Stomach (tissue), 4 donors: ENCODE measurements at regions not wholly inside any gene's neighbourhood (a gene's known extent, or its start where the extent isn't known, plus 50 kb on each side); places are given as distances from the start of the nearest gene placed in this dataset.

ENCODE experiments used
- EP300 ChIP-seq: sonication (generic); formaldehyde crosslinking; IDR thresholded peaks from one replicate; pipeline ENCODE4 v1.6.1; 2017; ENCODE audit warnings: antibody characterized with exemption
- POLR2A ChIP-seq, 4 donors: fragments of 450-650 bp; IDR thresholded peaks; one replicate each; pipeline ENCODE4 v1.6.1; 2016; ENCODE audit warnings: antibody characterized with exemption in 4 of 4, control low read depth in 2 of 4, mild to moderate bottlenecking in 1 of 4, moderate library complexity in 1 of 4
- TF ChIP-seq, protein P1 (sequence below), 7 experiments: fragments of 450-650 bp in 4 of 7; fragments of 200-600 bp in 3 of 7; sonication (generic) in 3 of 7; IDR thresholded peaks; one replicate each; pipeline ENCODE4 v1.5.1; 2016 to 2019; ENCODE audit warnings: antibody characterized with exemption in 7 of 7, control low read depth in 2 of 7, mild to moderate bottlenecking in 1 of 7

DNA sequence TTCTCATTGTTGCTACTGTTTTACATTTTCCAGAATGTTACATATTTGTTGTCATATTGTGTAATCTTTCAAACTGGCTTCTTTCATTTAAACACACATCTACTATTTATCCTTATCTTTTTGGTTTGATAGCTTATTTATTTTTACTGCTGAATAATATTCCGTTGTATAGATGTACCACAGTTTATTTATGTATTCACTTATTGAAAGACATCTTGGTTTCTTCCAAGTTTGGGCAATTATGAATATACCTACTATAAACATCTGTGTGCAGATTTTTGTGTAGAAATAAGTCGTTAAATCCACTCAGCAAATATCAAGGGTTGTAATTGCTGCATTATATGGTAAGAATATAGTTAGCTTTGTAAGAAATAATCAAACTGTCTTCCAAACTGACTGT, 669.2 kb downstream of the TNS3 start:
- TF ChIP-seq, protein P1, sequence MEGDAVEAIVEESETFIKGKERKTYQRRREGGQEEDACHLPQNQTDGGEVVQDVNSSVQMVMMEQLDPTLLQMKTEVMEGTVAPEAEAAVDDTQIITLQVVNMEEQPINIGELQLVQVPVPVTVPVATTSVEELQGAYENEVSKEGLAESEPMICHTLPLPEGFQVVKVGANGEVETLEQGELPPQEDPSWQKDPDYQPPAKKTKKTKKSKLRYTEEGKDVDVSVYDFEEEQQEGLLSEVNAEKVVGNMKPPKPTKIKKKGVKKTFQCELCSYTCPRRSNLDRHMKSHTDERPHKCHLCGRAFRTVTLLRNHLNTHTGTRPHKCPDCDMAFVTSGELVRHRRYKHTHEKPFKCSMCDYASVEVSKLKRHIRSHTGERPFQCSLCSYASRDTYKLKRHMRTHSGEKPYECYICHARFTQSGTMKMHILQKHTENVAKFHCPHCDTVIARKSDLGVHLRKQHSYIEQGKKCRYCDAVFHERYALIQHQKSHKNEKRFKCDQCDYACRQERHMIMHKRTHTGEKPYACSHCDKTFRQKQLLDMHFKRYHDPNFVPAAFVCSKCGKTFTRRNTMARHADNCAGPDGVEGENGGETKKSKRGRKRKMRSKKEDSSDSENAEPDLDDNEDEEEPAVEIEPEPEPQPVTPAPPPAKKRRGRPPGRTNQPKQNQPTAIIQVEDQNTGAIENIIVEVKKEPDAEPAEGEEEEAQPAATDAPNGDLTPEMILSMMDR (IDR thresholded peaks at IDR 0.05), result no peak
- TF ChIP-seq POLR2A (IDR thresholded peaks at IDR 0.05) (no peak), EP300 (no peak)
